Brain pericyte (primary cell): ENCODE measurements at regions not wholly inside any gene's neighbourhood (a gene's known extent, or its start where the extent isn't known, plus 50 kb on each side); places are given as distances from the start of the nearest gene placed in this dataset.

Source experiments
- DNase-seq: peaks from one replicate; pipeline ENCODE4 v3.0.0-alpha.2; 2012; ENCODE audit warnings: low read depth, low spot score

- no peak for DNase-seq
Measured at GRCh38 chr5:34529581-34530331, 126.4 kb upstream of the RAI14 start.

DNA sequence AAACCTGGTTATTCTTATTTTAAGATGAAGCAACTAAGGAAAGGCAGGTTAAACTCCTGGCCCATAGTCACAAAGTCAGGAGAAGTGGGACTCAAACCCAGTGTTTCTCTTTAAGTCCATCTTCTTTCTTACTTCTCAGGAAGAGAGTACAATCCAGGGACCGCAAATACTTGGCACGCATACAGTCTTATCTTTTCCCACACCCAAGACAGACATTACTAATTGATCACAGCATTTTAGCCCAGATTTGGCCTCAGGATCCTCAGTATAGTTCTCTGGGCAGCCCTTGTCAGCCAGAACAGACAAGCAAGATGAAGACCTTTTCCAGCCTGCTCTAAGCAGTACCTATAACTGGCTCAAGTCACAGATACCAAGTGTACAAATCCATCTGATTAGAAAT lies 125.5 kb upstream of the RAI14 start:
- no peak for DNase-seq

DNA sequence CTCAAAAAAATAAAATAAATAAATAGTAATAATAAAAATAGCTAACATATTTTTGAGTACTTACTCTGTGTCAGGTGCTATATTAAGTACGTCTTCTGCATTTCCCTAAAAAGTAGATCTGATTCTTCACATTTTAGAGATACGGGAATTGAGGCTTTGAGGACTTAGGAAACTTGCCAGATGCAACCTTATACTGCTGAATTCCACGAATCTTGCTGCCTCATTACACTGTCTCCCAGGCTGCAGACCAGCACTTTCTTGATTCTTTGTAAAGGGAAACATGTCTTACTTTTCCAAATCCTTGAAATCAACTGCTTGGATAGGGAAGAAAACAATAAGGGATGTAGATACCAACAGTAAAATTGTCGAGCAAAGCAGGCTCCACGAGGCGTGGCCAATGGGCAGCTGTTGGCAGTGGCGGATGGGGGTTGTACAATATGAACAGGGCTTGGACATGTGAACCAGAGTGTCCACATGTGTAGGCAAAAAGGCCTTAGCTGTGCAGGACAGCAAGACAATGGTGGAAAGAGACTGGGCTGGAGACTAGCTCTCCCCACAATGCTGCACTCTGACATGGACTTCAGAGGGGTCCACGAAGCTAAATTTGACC lies 124.3 kb upstream of the RAI14 start:
- no peak for DNase-seq

DNA sequence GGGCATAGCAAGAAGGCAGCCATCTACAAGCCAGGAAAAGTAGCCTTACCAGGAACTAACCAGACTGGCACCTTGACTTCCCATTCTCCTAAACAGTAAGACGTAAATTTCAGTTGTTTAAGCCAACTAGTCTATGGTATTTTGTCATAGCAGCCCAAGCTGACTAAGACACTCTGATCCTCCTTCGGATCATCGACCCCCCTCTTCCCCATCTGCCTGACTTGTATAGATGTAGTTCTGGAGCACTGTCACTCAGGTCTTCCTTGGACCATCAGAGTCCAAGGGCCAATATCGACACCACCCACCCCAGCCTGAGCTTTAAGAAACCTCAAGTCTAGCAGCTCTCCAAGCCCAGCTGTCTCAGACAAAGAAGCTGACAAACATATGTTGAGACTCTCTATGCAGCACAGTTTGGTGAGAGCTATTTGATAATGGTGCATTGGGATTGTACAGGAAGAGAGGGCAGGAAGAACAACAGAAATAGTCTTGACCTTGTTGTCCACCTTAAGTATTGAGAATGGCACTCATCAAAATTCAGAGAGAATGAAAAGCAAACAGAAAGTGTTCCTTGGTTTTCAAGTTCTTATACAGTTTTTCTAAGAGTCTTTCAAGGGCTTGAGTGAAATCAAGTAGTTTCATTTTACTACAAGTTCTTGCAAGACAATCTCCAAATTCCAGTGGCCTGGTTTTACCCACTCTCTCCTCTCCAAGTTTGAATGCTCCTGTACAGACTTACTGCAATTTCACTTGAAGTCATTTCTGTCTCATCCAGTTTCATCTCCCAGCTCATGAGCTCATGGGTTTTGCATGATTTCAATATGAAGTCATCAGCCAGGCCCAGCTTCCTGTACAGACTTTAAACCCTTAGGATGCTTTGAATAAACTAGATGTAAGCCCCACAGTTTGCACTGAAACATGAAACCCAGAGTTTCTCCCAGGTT lies 122.3 kb upstream of the RAI14 start:
- DNase-seq, result no peak

DNA sequence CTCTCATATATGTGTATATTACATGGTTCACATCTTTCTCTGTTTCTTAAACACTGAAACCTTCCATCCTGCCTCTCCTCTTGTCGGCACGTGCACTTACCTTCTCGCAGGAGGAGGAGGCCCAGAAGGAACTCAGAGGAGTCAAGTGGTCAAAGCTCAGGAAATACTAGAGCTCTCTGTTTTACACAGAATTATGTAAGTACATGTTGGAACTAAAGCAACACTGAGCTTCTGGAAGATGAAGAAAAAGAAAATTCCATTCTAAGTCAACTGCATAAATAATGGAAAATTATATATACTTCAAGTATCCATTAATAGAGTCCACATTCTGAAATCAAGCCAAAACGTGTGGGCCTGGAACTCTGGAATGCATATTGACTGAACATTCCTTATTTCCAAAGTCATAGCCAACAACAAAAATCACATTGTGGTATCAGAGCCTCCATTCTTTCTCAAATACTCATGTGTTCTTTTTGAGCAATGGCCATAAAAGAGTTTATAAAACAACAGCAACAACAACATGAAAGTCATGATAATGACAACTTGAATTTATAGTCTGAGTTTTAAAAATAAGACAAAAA lies 121.5 kb upstream of the RAI14 start:
- DNase-seq, result no peak

DNA sequence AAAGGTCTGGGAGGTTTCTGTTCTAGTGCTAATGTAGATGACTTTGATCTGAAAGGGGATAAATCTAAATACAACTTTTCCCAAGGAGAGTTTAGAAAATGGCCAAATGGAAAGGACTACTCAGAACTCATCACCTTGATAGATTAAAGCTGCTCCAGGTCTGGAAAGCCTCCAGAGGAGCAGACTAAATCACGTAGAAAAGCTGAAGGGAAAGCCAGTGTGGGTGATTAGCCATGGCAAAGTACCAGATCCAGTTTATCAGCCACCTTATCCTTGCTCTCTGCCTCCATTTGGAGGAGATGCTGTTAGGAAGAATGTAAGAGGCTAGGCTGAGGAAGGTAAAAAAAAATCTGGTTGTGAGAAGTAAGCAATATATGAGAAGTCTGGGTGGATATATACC lies 120.7 kb upstream of the RAI14 start:
- no peak for DNase-seq

GRCh38 chr5:34535944-34536623 lies 120.0 kb upstream of the RAI14 start:
- no peak for DNase-seq

- DNase-seq, result no peak
Measured at GRCh38 chr5:34536699-34537098, 119.4 kb upstream of the RAI14 start.

DNA sequence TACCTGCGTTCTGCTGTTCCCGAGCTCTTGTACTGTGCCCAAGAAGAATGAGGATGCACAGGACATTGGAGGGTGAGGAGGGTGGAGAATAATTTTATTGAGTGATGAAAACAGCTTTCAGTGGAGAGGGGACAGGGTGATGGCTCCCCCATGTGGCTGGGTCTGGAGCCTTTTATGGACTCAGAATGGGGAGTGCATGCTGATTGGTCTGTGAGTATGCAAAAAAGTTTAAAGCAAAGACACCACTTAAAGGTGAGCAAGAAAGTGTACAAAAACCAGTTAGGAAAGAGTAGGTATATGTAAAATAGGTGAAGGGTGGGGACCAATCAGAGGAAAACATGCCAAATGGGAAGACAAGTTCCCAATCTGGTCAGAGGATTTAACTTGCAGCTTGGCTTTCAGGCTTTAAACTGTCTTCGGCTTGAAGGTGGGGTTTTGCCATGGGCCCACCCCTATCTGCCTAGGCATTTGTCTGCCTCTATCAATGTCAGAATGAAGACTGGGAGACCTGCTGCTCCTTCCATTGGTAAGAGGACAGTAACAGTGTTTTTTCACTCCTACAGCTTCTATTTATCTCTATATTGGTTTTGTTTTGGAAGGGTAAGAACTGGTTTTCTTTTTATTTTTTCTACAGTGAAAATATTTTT lies 118.0 kb upstream of the RAI14 start:
- no peak for DNase-seq

DNA sequence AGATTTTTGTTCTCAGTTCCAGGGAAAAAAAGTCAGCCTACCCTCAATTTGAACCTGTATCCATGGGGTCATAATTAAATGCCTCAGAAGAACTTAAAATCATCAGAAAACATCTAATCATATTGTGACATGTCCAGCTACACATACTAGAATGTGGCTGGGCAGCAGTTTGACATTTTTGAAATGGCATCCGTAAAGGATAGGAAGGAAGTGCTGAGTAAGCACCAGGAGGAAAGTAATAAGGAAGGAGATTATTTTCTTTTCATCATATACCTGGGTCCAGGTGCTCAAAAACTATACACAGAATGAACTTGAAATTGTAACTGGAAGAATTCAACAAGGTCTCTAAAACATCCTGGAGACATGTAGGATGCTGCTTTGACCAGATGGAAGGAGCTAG lies 116.9 kb upstream of the RAI14 start:
- DNase-seq, result no peak

DNA sequence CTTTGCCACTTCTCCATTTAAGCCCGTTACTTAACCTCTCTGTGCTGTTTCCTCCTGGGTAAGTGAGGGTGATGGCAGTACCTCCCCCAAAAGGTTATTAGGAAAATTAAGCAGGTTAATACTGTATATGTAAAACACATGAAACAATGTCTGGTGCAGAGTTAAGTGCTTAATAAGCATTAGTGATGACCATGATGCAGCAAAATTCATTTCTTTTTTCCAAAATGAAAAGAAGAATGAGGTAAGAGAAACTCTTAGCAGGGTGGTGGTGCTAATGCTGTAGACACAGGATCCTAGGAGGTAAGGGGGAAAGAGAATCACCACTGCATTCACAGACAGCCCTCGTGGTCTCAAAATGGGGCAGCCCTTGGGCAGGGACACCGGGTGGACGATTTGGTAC lies 115.1 kb upstream of the RAI14 start:
- no peak for DNase-seq

DNA sequence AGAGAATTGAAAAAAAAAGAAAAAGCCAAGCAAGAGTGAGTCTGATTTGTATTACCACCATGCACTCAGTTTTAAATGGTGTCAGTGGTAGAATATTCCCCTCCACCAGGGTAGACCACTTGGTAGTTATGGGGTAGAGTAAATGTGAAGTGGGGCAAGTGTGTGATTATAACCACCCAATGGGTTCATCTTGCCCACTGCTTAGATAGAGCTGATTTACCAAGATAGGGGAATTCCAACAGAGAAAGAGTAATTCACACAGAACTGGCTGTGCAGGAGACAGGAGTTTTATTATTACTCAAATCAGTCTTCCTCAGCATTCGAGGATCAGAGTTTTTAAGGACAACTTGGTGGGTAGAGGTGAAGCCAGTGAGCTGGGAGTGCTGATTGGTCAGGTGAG lies 113.3 kb upstream of the RAI14 start:
- DNase-seq, result no peak

- no peak for DNase-seq
Measured at GRCh38 chr5:34543687-34544086, 112.4 kb upstream of the RAI14 start.

DNA sequence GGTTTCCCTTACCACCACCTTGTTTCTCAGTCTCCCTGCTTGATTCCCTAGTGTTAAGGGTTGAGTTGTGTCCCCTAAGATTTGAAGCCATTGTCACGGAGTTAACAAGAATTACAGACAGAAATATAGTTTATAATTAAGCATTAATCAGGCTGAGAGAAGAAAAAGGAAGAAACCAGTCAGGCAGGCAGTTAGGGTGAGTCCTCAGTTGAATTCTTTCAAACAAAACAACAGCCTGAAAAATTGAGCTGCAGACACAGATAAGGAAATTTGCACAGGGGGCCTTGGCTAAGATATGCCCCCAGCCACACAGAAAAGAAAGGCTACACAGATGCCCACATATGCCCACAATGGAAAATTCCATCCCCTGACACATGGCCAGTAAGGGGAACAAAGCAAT lies 111.7 kb upstream of the RAI14 start:
- DNase-seq, result no peak

GRCh38 chr5:34545164-34545563 lies 111.0 kb upstream of the RAI14 start:
- DNase-seq, result no peak

DNA sequence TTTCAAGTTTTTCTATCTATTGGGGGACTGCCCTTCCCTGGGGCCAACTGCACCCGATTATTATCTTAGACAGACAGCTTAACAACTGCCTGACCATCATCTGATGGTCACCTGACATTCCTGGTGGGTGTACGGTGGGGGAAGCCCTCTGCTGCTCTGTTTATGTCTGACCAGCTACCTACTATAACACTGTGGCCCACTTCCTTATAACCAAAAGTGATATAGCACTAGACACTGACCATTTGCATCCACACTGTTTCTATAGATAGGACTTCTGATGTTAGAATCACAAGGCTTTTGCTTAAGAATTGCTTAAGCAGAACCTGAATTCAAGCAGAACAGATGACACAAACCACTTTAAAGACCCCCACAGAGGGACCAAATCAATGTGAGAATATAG lies 110.5 kb upstream of the RAI14 start:
- no peak for DNase-seq

GRCh38 chr5:34547300-34548085 lies 108.6 kb upstream of the RAI14 start:
- DNase-seq, result no peak

DNA sequence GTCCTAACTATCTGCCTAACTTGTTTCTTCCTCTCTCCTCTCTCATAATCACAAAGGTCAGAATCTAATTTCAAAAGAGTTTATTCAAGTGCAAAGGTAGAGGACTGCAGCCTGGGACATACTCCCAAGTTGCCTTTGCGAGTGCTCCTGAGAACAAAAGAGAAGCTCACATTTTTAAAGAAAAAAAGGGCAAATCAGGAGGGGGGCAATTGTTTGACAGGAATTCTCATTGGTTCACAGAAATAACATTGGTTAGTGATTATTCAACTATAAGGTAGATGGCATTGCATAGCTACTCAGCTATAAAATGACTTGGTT lies 108.1 kb upstream of the RAI14 start:
- no peak for DNase-seq

- DNase-seq, result no peak
Measured at GRCh38 chr5:34550247-34550646, 105.9 kb upstream of the RAI14 start.

DNA sequence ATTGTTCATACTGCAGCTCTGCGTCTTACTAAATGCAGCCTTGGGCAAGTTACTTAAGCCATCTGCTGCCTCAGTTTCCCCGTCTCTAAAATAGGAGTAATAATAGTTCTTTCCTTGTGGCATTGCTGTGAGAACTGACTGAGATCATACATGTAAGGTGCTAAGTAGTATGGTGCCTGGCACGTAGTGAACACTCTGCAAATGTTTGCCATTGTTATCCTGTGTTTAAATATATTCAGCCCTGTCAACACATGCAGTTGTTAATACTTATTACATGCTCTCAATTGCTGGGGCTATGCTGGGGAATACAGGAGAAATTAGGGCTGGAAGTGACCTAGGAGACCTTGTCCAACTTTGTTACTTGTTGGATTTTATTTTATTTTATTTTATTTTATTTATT lies 105.2 kb upstream of the RAI14 start:
- DNase-seq, result no peak
